ENCODE measurements at regions not wholly inside any gene's neighbourhood (a gene's known extent, or its start where the extent isn't known, plus 50 kb on each side); places are given as distances from the start of the nearest gene placed in this dataset.
A peak's percentile ranks its signal among the peaks of the same experiment; 100 is the strongest.

- no peaks in the 10 kb centered on the region for H3K4me1 ChIP-seq (ENCODE audit: control insufficient read depth, insufficient read depth, low read length)
- intact Hi-C loops (cut with micrococcal nuclease) = no loop called here
- 91% methylated on average over 3 of the region's 3 CpGs for WGBS (ENCODE audit: insufficient coverage)
- Mint-ChIP-seq H3K36me3 (no peaks in the 10 kb centered on the region), H3K4me3 (no peak overlapping the region), H3K9me3 (no peaks in the 10 kb centered on the region), H3K27ac (no peak overlapping the region), H3K4me1 (no peaks in the 10 kb centered on the region), H3K27me3 (ENCODE audit: low read depth in 2 of 2) (peaks cover 0 to 4% of the 10 kb centered on the region in 2 donors)
- no peaks in the 10 kb centered on the region for H3K9me3 ChIP-seq (ENCODE audit: control insufficient read depth, insufficient read depth, low read length)
- ATAC-seq (no peak), DNase-seq (no peak)
- H3K36me3 ChIP-seq (ENCODE audit: control insufficient read depth, insufficient read depth, low read length) = no peaks in the 10 kb centered on the region
- no peak for TF ChIP-seq CTCF (IDR thresholded peaks at IDR 0.05)
- no peak overlapping the region for H3K27ac ChIP-seq (ENCODE audit: low read length)
- no peaks in the 10 kb centered on the region for H3K27me3 ChIP-seq (ENCODE audit: control insufficient read depth, insufficient read depth, low read length)
- H3K4me3 ChIP-seq (ENCODE audit: low read length) = no peak overlapping the region
Measured at GRCh38 chr18:5068851-5069250, 128.2 kb downstream of the AKAIN1 start.

GRCh38 chr18:5066380-5066977 is 130.6 kb downstream of the AKAIN1 start:
- H3K9me3 ChIP-seq (ENCODE audit: control insufficient read depth, insufficient read depth, low read length) = no peaks in the 10 kb centered on the region
- no peaks in the 10 kb centered on the region for H3K4me1 Mint-ChIP-seq
- WGBS (ENCODE audit: insufficient coverage) = 100% methylated on average over 1 of the region's 2 CpGs
- peak; percentile 20 for TF ChIP-seq CTCF (IDR thresholded peaks at IDR 0.05)
- no peaks in the 10 kb centered on the region for H3K27me3 ChIP-seq (ENCODE audit: control insufficient read depth, insufficient read depth, low read length)
- no peak overlapping the region for H3K27ac ChIP-seq (ENCODE audit: low read length)
- H3K4me3 Mint-ChIP-seq = no peak overlapping the region
- intact Hi-C loops (cut with micrococcal nuclease) = no loop called here
- H3K4me1 ChIP-seq (ENCODE audit: control insufficient read depth, insufficient read depth, low read length) = no peaks in the 10 kb centered on the region
- peaks cover 0 to 4% of the 10 kb centered on the region in 2 donors for H3K27me3 Mint-ChIP-seq (ENCODE audit: low read depth in 2 of 2)
- no peak overlapping the region for H3K4me3 ChIP-seq (ENCODE audit: low read length)
- no peaks in the 10 kb centered on the region for H3K9me3 Mint-ChIP-seq
- H3K36me3 ChIP-seq (ENCODE audit: control insufficient read depth, insufficient read depth, low read length) = no peaks in the 10 kb centered on the region
- peak in 1 of 2 donors; percentile 17 for DNase-seq
- no peak for ATAC-seq
- no peaks in the 10 kb centered on the region for H3K36me3 Mint-ChIP-seq
- H3K27ac Mint-ChIP-seq = no peak overlapping the region

- intact Hi-C loops (cut with micrococcal nuclease) = no loop called here
- no peak for DNase-seq
- 78% methylated on average over 2 of the region's 2 CpGs for WGBS (ENCODE audit: insufficient coverage)
Measured at GRCh38 chr18:5065615-5066014, 131.4 kb downstream of the AKAIN1 start.

More at GRCh38 chr18:5065615-5066014, 131.4 kb downstream of the AKAIN1 start:
- H3K4me3 ChIP-seq (ENCODE audit: low read length) = no peak overlapping the region
- H3K4me3 Mint-ChIP-seq = no peak overlapping the region
- no peaks in the 10 kb centered on the region for H3K27me3 ChIP-seq (ENCODE audit: control insufficient read depth, insufficient read depth, low read length)
- no peaks in the 10 kb centered on the region for H3K9me3 Mint-ChIP-seq
- H3K27ac ChIP-seq (ENCODE audit: low read length) = no peak overlapping the region
- H3K9me3 ChIP-seq (ENCODE audit: control insufficient read depth, insufficient read depth, low read length) = no peaks in the 10 kb centered on the region
- TF ChIP-seq CTCF (IDR thresholded peaks at IDR 0.05) = no peak
- no peak for ATAC-seq
- H3K27ac Mint-ChIP-seq = no peak overlapping the region
- peaks cover 0 to 4% of the 10 kb centered on the region in 2 donors for H3K27me3 Mint-ChIP-seq (ENCODE audit: low read depth in 2 of 2)
- H3K4me1 Mint-ChIP-seq = no peaks in the 10 kb centered on the region
- H3K36me3 Mint-ChIP-seq = no peaks in the 10 kb centered on the region
- no peaks in the 10 kb centered on the region for H3K36me3 ChIP-seq (ENCODE audit: control insufficient read depth, insufficient read depth, low read length)
- H3K4me1 ChIP-seq (ENCODE audit: control insufficient read depth, insufficient read depth, low read length) = no peaks in the 10 kb centered on the region

All from natural killer cell (primary cell).